AG04449 (cell line): ENCODE measurements at regions not wholly inside any gene's neighbourhood (a gene's known extent, or its start where the extent isn't known, plus 50 kb on each side); places are given as distances from the start of the nearest gene placed in this dataset.

Experiments used
- CTCF ChIA-PET: fragments of 350-600 bp; formaldehyde crosslinking; extraction: SDS; loops from one replicate; lab custom pipeline; 2021; ENCODE audit warnings: antibody characterized with exemption; lab: Yijun Ruan, JAX
- POLR2A ChIA-PET: fragments of 400-600, 350-600 bp; formaldehyde crosslinking; extraction: SDS; loops from one replicate; lab custom pipeline; 2020; ENCODE audit warnings: antibody characterized with exemption, inconsistent platforms; lab: Yijun Ruan, JAX
- DNase-seq: peaks from one replicate; pipeline ENCODE4 v3.0.0-alpha.2; 2010; ENCODE audit warnings: low read depth, low spot score
- H3K4me3 ChIP-seq: 2 replicates; pipeline ENCODE4 v1.5.1; 2011; ENCODE audit warnings: low read depth, mild to moderate bottlenecking, control low read depth, low read length
- TF ChIP-seq, protein P1 (sequence below): IDR thresholded peaks from one replicate; pipeline ENCODE4 v1.5.1; 2011; ENCODE audit warnings: mild to moderate bottlenecking, moderate library complexity, low read length, control low read depth, inconsistent platforms; ENCODE audit not compliant: insufficient read depth; ENCODE audit errors: missing control alignments

GRCh38 chr3:152192936-152193672 lies 75.6 kb upstream of the MBNL1 start:
- TF ChIP-seq, protein P1, sequence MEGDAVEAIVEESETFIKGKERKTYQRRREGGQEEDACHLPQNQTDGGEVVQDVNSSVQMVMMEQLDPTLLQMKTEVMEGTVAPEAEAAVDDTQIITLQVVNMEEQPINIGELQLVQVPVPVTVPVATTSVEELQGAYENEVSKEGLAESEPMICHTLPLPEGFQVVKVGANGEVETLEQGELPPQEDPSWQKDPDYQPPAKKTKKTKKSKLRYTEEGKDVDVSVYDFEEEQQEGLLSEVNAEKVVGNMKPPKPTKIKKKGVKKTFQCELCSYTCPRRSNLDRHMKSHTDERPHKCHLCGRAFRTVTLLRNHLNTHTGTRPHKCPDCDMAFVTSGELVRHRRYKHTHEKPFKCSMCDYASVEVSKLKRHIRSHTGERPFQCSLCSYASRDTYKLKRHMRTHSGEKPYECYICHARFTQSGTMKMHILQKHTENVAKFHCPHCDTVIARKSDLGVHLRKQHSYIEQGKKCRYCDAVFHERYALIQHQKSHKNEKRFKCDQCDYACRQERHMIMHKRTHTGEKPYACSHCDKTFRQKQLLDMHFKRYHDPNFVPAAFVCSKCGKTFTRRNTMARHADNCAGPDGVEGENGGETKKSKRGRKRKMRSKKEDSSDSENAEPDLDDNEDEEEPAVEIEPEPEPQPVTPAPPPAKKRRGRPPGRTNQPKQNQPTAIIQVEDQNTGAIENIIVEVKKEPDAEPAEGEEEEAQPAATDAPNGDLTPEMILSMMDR = no peak
- POLR2A ChIA-PET = no interaction called here
- no peak overlapping the region for H3K4me3 ChIP-seq
- CTCF ChIA-PET = interaction anchor here (0.6 to 1.5 kb wide), 3 partner anchors 8 to 13 kb away, joined by 3 to 4 read pairs (median 3); no protein-coding TSS in a partner anchor
- no peak for DNase-seq

GRCh38 chr3:152193673-152194267 lies 75.0 kb upstream of the MBNL1 start:
- ChIA-PET CTCF (interaction anchor here (0.6 to 1.5 kb wide), 3 partner anchors 8 to 13 kb away, joined by 3 to 4 read pairs (median 3); no protein-coding TSS in a partner anchor), POLR2A (no interaction called here)
- H3K4me3 ChIP-seq = no peak overlapping the region
- DNase-seq = no peak
- TF ChIP-seq, protein P1 = no peak

DNA sequence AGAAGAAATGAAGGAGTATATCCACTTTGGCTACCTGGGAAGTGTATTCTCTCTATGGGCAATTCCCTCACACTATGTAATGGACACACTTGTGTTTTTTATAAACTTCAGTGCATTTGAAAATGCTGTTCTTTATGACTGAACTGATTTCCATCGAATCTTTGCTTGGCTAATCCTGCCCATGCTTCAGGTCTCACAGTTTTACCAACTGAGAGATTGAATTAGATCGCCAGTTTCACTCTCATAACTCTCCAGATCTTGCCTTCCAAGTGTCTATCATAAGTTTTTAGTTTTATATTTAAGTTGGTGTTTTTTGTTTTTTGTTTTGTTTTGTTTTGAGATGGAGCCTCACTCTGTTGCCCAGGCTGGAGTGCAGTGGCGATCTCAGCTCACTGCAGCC lies 73.5 kb upstream of the MBNL1 start:
- CTCF ChIA-PET = no interaction called here
- POLR2A ChIA-PET = no interaction called here
- TF ChIP-seq, protein P1 = no peak

GRCh38 chr3:152196782-152197181 lies 71.9 kb upstream of the MBNL1 start:
- DNase-seq = no peak
- TF ChIP-seq, protein P1 = no peak
- H3K4me3 ChIP-seq = no peak overlapping the region
- ChIA-PET CTCF (no interaction called here), POLR2A (no interaction called here)

More for the DNA sequence above, 73.5 kb upstream of the MBNL1 start:
- DNase-seq = no peak
- no peak overlapping the region for H3K4me3 ChIP-seq

- ChIA-PET CTCF (interaction anchor here (1.8 kb wide), 1 partner anchor 9 kb away, joined by 5 read pairs; no protein-coding TSS in a partner anchor), POLR2A (no interaction called here)
- no peak for DNase-seq
- H3K4me3 ChIP-seq = no peak overlapping the region
- TF ChIP-seq, protein P1 = no peak
Measured at GRCh38 chr3:152197451-152197850, 71.3 kb upstream of the MBNL1 start.

DNA sequence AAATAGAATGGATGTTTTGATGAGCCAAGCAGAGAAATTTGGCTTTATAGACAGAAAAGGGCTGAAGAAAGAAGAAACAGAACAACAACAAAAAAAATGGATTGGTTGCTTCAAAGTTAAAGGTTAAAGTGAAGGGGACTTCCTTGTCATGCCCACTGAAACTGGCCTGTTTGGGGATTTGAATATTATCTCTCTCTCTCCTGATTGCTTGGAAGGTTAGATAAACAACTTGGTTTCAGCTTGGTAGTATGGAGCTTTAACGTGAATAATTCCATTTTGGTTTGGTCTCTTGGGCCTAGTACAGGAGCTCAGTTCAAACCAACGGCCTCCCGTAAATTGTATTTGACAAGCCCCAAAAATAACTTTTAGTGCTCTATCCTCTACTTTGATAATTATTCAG lies 70.8 kb upstream of the MBNL1 start:
- H3K4me3 ChIP-seq = no peak overlapping the region
- TF ChIP-seq, protein P1 = no peak
- CTCF ChIA-PET = interaction anchor here (0.6 to 1.8 kb wide), 2 partner anchors 9 to 125 kb away, joined by 3 to 5 read pairs; no protein-coding TSS in a partner anchor
- POLR2A ChIA-PET = no interaction called here
- no peak for DNase-seq
